Iris pigment epithelial cell (primary cell): ENCODE measurements at regions not wholly inside any gene's neighbourhood (a gene's known extent, or its start where the extent isn't known, plus 50 kb on each side); places are given as distances from the start of the nearest gene placed in this dataset.

ENCODE experiments used
- DNase-seq: peaks from one replicate; pipeline ENCODE4 v3.0.0-alpha.2; 2011; ENCODE audit warnings: low read depth

- DNase-seq: no peak
Measured at GRCh38 chr9:12538842-12539579, 154.2 kb upstream of the TYRP1 start.

GRCh38 chr9:12539580-12539975, 153.6 kb upstream of the TYRP1 start:
- no peak for DNase-seq

- DNase-seq: no peak
Measured at GRCh38 chr9:12544700-12545099, 148.5 kb upstream of the TYRP1 start.

- peak; percentile 18 for DNase-seq
Measured at GRCh38 chr9:12554636-12555035, 138.5 kb upstream of the TYRP1 start.

- no peak for DNase-seq
Measured at GRCh38 chr9:12566404-12567090, 126.6 kb upstream of the TYRP1 start.

GRCh38 chr9:12584656-12585522, 108.3 kb upstream of the TYRP1 start:
- no peak for DNase-seq

- DNase-seq: no peak
Measured at GRCh38 chr9:12595400-12595799, 97.8 kb upstream of the TYRP1 start.

GRCh38 chr9:12604164-12604821, 88.9 kb upstream of the TYRP1 start:
- peak; percentile 49 for DNase-seq

GRCh38 chr9:12612211-12612770, 80.9 kb upstream of the TYRP1 start:
- no peak for DNase-seq

- DNase-seq: no peak
Measured at GRCh38 chr9:12613071-12613470, 80.1 kb upstream of the TYRP1 start.

GRCh38 chr9:12614488-12614887, 78.7 kb upstream of the TYRP1 start:
- no peak for DNase-seq

- no peak for DNase-seq
Measured at GRCh38 chr9:12618956-12619355, 74.2 kb upstream of the TYRP1 start.

GRCh38 chr9:12625844-12626243, 67.3 kb upstream of the TYRP1 start:
- DNase-seq: no peak

GRCh38 chr9:12627096-12627495, 66.1 kb upstream of the TYRP1 start:
- no peak for DNase-seq

GRCh38 chr9:12628546-12628945, 64.6 kb upstream of the TYRP1 start:
- no peak for DNase-seq

- no peak for DNase-seq
Measured at GRCh38 chr9:12629067-12629466, 64.1 kb upstream of the TYRP1 start.

GRCh38 chr9:12631866-12632265, 61.3 kb upstream of the TYRP1 start:
- no peak for DNase-seq

- no peak for DNase-seq
Measured at GRCh38 chr9:12633016-12633765, 60.0 kb upstream of the TYRP1 start.

- peak; percentile 75 for DNase-seq
Measured at GRCh38 chr9:12640016-12640587, 53.1 kb upstream of the TYRP1 start.

GRCh38 chr9:12640866-12641636, 52.1 kb upstream of the TYRP1 start:
- DNase-seq: no peak
